Hypothalamus (tissue), 51 donors: ENCODE measurements at regions not wholly inside any gene's neighbourhood (a gene's known extent, or its start where the extent isn't known, plus 50 kb on each side); places are given as distances from the start of the nearest gene placed in this dataset.

Experiments used
- DNase-seq, 51 donors: peaks; one replicate each; lab custom pipeline; 2025; lab: John Stamatoyannopoulos, UW

DNA sequence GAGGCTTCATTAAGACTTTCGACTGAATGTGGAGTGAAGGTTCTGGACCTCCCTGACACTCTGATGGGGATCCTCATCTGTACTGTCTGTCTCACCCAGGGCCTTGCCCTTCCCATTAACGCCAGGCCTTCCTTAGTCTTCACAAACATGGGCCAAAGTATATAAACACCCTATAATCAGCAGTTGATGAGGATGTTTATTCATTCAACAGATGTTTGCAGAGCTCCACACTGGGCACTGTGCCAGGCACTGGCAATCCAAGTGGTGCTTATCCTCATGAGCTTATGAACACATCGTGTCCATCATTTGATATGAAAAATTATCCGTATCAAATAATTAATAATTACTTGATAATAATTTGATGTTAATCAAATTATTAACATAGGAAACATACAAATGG, 454.4 kb downstream of the FUT8 start:
- DNase-seq: peak in 1 of 51 donors; percentile 11

DNA sequence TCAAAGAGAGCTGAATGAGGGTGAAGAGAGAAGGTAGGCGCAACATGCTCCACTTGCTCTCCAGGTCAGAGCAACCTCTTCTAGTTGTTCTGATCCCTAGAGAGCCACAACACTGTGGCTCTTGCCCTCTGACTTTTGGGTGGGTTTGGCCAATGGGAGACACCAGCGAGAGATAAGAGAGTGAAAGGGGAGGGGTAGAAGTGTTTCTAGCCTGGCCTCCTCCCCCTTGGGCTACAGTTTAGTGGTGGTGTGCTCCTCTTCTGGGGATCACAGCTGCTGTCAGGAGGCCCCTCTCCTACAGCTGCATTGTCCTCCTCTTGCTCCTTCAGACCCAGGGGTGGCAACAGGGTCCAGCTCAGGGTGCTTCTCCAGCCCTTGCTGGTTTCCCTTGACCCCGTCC, 454.8 kb downstream of the FUT8 start:
- no peak for DNase-seq

DNA sequence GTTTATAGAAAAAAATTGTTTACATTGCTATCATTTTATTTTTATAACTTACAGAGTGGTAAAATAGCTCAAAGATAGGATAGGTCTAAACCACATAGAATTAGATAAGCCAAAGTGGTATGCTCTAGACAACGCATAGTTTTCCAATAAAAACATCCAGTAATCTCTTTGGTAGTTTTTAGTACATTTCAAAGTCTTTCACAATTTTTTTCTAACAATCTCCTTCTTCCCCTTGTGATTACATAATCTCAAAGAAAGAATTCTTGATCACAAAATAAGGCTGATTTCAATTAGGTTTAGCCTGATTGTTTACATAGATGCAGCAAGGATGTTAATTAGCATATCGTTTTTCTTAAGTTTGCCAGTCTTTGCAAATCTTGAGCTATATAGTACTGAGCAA, 460.0 kb downstream of the FUT8 start:
- DNase-seq: no peak

DNA sequence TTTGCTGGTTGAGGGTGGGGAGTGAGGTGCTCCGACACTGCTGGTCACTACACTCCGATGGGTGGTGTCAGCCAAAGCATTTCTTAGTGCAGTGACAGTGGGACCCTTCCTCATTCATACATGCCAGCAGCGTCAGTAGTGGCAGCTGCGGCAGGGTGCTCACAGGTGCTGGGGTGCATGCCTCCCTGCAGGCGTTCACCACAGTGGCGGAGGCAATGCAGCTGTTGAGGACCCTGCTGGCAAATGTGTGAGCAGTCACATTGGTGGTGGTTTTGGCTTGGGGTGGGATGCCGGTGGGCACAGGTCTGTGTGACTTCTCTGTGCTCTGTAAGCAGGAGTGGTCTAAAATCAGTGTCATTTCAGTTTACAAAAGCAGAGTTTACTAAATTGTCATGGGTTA, 464.6 kb downstream of the FUT8 start:
- DNase-seq: no peak

DNA sequence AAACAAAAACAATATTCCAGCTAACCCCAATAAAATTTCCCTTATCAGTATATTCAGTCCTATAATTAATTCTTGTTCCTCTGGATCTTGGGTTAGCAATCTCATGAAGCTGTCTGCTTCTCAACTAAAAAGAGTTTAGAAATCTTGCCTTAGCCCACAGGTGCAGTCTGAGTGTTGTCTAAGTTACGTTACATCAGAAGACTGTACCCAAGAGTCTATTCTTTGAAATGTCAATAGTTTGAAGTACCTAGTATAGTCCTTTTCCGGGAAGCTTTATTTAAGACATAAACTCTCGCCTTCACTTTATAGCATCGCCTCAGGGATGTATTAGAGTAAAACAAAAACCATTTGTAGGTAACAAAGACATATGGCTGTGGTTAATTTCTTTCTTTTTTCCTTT, 465.1 kb downstream of the FUT8 start:
- no peak for DNase-seq

DNA sequence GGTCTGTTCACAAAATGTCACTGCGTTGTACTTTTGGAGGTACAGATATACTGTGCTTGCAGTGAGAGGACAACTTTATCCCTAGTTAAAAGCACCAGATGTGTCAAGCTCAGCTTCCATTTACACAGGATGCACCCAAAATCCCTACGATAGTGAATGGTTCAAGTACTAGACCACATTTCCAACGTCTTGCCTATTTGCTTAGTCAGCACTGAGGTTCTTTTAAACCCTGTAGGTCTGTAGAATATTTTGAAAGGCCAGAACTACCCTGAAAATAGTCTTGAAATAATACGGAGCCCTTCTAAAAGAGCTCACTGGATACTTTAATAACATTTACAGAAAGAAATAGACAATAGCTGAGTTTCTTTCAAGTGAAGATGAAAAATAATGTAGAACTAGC, 466.1 kb downstream of the FUT8 start:
- DNase-seq: no peak

DNA sequence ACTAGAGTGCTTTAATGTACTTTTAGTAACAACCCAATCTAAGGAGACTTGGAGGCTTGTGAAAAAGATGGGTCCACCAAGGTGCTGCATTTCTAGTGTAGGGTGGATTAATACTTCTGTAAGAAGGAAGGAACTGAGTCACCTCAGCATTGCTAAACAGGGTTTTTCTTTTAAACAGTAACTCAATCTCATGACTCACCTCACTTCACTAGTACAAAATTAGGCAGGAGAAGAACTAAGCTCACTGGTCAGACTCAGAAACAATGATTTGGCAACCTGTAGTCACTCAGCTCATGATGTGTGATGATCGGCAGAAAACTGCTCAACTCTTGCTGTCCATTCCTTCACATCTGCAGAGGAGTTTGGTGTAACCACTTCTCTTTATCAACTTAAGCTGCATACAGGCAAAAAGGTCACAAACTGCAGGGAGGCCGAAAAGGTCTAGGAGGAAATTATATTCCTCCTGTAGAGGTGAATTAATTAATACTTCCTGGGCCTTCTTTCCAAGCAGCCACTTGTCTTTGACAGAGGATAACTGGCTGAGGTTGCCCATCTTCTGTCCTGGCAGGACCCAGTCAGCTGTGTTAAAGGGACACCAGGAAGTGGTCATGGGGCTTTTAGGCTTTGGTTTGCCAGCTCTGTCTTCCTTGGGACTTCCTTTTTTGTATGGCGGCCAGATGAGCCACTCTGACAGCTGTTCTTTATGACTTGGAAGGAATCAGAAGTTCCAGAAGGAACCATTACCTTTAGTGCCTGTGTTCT, 466.9 kb downstream of the FUT8 start:
- no peak for DNase-seq

DNA sequence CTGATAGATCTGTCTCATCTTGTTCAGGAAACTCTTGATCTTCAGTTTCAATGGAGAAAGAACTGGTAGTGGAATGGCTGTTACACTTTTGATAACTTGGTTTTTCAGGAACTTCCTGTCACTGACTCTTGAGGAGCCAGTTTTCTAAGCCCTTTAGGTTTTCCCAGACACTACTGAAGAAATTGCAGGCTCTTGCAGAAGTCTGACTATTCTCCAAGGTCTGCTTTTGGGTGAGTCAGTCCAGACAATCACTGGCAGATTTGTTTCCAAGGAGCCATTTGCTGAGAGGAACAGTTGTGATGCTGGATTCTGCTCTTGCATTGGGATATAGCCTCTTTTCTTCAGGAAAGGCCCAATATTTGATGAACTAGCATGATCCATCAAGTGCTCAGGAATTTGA, 468.0 kb downstream of the FUT8 start:
- DNase-seq: no peak

DNA sequence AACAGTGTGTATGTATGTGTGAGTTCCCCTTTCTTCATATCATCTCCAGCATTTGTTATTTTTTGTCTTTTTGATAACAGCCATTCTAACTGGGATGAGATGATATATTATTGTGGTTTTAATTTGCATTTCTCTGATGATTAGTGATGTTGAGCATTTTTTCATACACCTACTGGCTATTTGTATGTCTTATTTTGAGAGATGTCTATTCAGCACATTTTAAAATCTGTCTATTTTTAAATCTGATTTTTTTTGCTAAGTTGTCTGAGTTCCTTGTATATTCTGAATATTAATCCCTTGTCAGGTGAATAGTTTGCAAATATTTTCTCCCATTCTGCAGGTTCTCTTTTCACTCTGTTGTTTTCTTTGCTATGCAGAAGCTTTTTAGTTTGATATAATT, 469.1 kb downstream of the FUT8 start:
- DNase-seq: no peak

DNA sequence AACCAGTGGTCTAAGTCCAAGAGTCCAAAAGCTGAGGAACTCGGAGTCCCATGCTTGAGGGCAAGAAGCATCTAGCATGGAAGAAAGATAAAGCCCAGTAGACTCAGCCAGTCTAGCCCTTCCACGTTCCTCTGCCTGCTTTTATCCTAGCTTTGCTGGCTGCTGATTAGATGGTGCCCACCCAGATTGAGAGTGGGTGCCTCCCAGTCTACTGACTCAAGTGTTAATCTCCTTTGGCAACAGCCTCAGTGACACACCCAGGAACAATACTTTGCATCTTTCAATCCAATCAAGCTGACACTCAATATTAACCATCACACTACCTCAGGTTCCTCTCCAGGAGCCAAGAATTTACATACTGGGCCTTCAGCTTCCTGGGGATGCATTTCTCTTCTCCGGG, 476.1 kb downstream of the FUT8 start:
- no peak for DNase-seq

DNA sequence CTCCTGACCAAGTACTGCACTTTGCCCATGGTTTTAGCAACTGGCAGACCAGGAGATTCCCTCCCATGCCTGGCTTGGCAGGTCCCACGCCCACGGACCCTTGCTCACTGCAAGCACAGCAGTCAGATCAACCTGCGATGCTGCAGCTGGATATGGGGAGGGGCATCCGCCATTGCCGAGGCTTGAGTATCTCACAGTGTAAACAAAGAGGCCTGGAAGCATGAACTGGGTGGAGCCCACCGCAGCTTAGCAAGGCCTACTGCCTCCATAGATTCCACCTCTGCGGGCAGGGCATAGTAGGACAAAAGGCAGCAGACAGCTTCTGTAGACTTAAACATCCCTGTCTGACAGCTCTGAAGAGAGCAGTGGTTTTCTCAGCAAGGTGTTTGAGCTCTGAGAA, 479.8 kb downstream of the FUT8 start:
- DNase-seq: no peak

DNA sequence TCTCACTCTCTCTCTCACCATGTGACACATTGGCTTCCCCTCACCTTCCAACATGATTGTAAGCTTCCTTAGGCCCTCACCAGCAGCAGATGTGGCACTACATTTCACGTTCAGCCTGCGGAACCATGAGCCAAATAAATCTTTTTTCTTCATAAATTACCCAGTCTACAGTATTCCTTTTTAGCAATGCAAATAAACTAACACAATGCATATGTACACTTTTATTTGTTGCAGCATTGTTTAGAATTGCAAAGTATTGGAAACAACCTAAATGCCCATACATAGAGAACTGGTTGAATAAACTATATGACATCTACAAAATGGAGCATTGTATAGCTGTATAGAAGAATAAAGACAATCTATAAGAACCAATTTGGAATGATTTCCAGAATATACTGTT, 487.6 kb downstream of the FUT8 start:
- no peak for DNase-seq

DNA sequence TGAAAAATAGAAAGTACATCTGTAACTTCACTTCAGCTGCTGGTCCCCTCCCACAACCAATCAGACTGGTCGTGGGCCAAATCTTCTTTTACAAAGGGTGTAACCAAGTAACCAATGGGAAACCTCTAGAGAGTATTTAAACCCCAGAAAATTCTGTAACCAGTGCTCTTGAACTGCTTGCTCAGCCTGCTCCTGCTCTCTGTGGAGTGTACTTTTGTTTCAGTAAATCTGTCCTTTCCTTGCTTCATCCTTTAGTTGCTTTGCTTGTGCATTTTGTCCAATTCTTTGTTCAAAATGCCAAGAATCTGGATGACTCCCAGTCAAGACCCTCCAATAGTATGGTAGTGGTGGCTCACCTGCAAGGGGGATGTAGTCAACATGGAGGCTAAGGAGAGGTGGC, 489.1 kb downstream of the FUT8 start:
- DNase-seq: no peak

DNA sequence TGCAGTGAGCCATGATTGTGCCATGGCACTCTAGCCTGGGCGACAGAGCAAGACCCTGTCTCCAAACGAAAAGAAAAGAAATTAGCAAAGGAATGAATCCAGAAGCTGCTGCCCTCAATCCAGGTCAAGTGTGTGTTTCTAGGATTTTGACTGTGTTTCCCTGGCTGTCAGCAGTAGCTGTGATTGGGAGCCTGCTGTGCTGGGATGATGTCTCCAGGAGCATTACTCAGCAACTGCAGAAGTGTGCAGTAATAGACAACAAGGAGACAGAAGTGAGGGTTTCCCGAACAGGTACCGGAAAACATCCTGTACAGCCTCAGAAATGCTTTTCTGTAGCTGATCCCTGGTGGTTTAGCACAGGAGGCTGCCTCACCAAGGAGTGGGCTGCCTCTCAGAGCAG, 492.5 kb downstream of the FUT8 start:
- no peak for DNase-seq

DNA sequence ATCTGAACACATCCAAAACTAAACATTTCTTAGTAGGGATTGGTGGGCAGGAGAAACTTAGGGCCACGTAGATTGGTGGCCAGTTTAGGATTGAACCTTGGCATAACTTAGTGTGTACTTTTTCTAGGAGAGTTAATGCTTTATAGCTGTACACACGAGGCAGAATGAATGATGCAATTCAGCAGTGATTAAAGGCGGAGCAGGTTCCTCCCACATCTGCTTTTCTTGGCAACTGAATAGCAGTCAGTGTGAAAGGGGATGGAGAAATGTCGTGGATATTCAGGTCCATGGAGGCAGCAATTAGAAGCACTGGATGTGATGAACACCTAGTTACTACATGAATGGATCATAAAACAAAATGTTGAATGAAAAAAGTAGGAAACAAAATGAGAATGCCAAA, 493.8 kb downstream of the FUT8 start:
- no peak for DNase-seq

DNA sequence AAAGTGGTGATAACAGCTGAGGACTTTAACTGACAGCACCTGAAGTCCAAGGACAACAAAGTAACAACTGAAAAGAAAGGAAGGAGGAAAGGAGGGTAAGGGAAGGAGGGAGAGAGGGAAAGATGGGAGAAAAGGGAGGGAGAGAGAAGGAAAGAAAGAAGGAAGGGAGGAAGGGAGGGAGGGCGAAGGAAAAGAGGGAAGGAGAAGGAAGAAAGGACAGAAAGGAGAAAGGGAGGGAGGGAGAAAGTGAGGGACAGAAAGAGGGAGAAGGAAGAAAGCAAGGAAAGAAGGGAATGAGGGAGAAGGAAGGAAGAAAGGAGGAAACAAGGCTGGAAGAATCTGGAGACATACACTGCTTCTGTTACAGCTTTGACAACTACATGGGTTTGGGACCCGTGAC, 494.4 kb downstream of the FUT8 start:
- DNase-seq: no peak

DNA sequence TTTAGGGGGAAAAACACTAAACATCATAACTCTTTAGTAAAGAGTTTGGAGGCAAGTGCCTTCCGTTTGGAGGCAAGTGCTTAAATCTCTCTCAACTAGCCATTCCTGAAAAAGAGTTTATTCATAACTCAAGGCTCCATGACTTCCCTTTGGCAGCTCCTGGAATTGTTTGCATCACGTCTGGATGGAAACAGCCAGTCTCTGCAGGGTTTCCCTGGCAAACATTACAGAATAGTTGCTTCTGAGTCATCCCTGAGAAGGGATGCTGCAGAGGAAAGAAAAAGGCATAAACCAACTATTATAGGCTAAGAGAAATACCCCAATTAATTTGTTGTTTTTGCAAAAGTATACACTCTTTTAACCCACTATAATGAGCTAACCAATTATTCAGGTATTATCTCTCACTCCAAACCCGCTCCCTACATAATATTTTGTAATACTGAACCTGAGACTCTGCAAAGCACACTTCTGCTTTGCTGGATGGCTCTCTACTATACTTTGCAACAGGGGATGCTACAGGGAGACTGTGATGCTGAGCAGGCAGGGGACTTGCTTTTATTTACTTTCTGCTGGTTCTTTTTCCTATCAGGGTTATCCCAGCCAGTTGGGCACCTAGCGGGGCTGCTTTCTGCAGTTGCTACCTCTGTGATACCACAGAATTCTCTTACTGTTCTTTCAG, 497.7 kb downstream of the FUT8 start:
- peak in 1 of 51 donors; percentile 9 for DNase-seq

DNA sequence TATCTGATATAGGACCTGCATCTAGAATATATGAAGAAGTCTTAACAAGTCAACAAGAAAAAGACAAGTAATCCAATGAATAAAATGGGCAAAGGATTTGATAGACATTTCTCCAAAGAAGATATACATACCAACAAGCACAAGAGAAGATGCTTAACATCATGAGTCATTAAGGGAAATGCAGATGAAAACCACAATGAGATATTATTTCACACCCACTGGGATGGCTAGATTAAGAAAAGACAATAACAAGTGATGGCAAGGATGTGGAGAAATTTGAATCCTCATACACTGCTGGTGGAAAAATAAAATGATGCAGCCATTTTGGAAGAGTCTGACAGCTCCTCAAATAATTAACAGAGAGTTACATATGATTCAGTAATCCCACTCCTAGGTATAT, 502.6 kb downstream of the FUT8 start:
- DNase-seq: no peak

DNA sequence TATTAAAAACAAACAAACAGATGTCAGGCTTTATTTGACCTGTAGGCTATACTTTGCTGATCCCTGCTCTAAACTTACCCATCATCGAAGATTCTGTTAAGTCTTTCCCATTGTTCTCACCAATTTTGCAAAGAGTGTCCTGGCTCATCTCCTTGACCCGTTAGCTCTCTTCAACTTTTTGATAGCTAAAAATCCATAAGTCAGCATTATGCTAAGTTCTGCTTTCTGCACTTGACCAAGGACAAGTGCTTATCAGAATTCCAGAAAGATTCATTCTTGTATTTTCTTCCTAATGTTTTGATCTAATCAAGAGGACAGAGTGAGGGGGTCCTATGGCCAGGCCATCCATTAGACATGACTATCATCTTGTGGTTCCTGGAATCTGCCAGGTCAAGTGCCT, 503.5 kb downstream of the FUT8 start:
- DNase-seq: no peak

DNA sequence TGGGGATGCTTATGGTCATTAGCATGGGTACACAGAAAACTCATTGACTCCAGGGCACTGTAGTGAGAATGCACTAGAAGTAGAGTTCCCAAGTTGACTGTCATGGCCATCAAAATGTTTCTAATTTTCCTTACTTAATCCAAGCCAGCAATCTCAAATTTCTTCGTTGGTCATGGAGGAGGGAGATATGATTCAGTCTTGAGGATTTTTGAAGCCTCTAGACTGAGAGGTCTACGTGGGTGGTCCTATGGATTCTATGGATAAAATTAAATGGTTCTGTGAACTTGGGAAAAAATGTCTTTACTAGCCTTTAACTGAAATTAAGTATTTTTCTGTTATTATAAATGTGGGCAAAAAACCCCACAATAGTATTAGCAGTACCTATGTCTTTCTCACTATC, 508.5 kb downstream of the FUT8 start:
- DNase-seq: no peak

DNA sequence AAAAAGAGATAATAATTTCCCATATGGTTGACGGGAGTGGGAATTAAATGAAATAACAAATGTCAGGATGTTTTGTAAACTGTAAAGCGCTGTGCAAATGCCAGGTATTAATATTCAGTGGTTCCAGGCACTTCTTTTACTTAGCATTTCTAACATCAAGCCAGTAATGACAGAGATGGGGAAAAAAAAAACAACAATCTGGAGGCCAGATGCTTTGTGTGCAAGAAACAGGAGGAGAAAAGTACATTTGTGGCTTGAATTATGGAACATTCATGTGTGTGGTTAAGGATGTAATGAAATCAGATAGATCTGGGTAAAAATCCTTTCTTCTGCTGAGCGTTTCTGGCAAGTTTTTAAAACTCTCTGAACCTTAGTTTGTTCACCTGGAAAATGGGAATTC, 509.6 kb downstream of the FUT8 start:
- DNase-seq: no peak

DNA sequence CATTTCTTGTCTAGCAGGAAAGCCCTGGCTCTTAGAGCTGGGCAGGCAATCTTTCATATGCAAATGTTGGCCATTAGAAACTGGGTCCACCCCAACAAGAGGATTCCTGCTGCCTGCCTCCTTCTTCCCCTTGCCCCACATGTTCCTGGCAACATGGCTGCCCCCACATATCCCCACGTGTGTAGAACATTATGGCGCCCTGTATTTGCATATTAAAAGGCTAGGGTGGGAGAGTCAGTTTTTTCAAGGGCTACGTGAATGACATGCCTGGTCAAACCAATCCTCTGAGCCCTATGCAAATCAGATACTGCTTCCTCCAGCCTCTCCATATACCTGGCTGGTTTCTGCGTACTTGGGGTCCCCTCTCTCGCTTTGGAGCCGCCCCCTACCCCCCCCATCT, 514.0 kb downstream of the FUT8 start:
- DNase-seq: no peak
